ENCODE measurements at regions not wholly inside any gene's neighbourhood (a gene's known extent, or its start where the extent isn't known, plus 50 kb on each side); places are given as distances from the start of the nearest gene placed in this dataset.

GRCh38 chr6:87946669-87947068, 101.0 kb upstream of the SPACA1 start:
- TF ChIP-seq ZNF274 (IDR thresholded peaks at IDR 0.05; ENCODE audit: low read depth, low read length): no peak
- no peak overlapping the region for H3K4me3 ChIP-seq (ENCODE audit: low read length)

GRCh38 chr6:87945966-87946365, 101.7 kb upstream of the SPACA1 start:
- no peak overlapping the region for H3K4me3 ChIP-seq (ENCODE audit: low read length)
- TF ChIP-seq ZNF274 (IDR thresholded peaks at IDR 0.05; ENCODE audit: low read depth, low read length): no peak

- TF ChIP-seq ZNF274 (IDR thresholded peaks at IDR 0.05; ENCODE audit: low read depth, low read length): no peak
- no peak overlapping the region for H3K4me3 ChIP-seq (ENCODE audit: low read length)
Measured at GRCh38 chr6:87945181-87945580, 102.5 kb upstream of the SPACA1 start.

- no peak overlapping the region for H3K4me3 ChIP-seq (ENCODE audit: low read length)
- TF ChIP-seq ZNF274 (IDR thresholded peaks at IDR 0.05; ENCODE audit: low read depth, low read length): no peak
Measured at GRCh38 chr6:87944541-87944954, 103.1 kb upstream of the SPACA1 start.

- no peak overlapping the region for H3K4me3 ChIP-seq (ENCODE audit: low read length)
- TF ChIP-seq ZNF274 (IDR thresholded peaks at IDR 0.05; ENCODE audit: low read depth, low read length): no peak
Measured at GRCh38 chr6:87943191-87943590, 104.5 kb upstream of the SPACA1 start.

- no peak overlapping the region for H3K4me3 ChIP-seq (ENCODE audit: low read length)
- TF ChIP-seq ZNF274 (IDR thresholded peaks at IDR 0.05; ENCODE audit: low read depth, low read length): no peak
Measured at GRCh38 chr6:87941556-87942358, 105.9 kb upstream of the SPACA1 start.

- H3K4me3 ChIP-seq (ENCODE audit: low read length): no peak overlapping the region
- TF ChIP-seq ZNF274 (IDR thresholded peaks at IDR 0.05; ENCODE audit: low read depth, low read length): no peak
Measured at GRCh38 chr6:87939776-87940175, 107.9 kb upstream of the SPACA1 start.

- no peak for TF ChIP-seq ZNF274 (IDR thresholded peaks at IDR 0.05; ENCODE audit: low read depth, low read length)
- H3K4me3 ChIP-seq (ENCODE audit: low read length): no peak overlapping the region
Measured at GRCh38 chr6:87938287-87938686, 109.4 kb upstream of the SPACA1 start.

GRCh38 chr6:87936065-87936464, 111.6 kb upstream of the SPACA1 start:
- no peak overlapping the region for H3K4me3 ChIP-seq (ENCODE audit: low read length)
- TF ChIP-seq ZNF274 (IDR thresholded peaks at IDR 0.05; ENCODE audit: low read depth, low read length): no peak

- no peak for TF ChIP-seq ZNF274 (IDR thresholded peaks at IDR 0.05; ENCODE audit: low read depth, low read length)
- no peak overlapping the region for H3K4me3 ChIP-seq (ENCODE audit: low read length)
Measured at GRCh38 chr6:87935196-87935595, 112.4 kb upstream of the SPACA1 start.

- no peak overlapping the region for H3K4me3 ChIP-seq (ENCODE audit: low read length)
- TF ChIP-seq ZNF274 (IDR thresholded peaks at IDR 0.05; ENCODE audit: low read depth, low read length): no peak
Measured at GRCh38 chr6:87932361-87932760, 115.3 kb upstream of the SPACA1 start.

- no peak for TF ChIP-seq ZNF274 (IDR thresholded peaks at IDR 0.05; ENCODE audit: low read depth, low read length)
- no peak overlapping the region for H3K4me3 ChIP-seq (ENCODE audit: low read length)
Measured at GRCh38 chr6:87929843-87930288, 117.8 kb upstream of the SPACA1 start.

GRCh38 chr6:87926687-87927086, 121.0 kb upstream of the SPACA1 start:
- H3K4me3 ChIP-seq (ENCODE audit: low read length): no peak overlapping the region
- TF ChIP-seq ZNF274 (IDR thresholded peaks at IDR 0.05; ENCODE audit: low read depth, low read length): no peak

- H3K4me3 ChIP-seq (ENCODE audit: low read length): no peak overlapping the region
- no peak for TF ChIP-seq ZNF274 (IDR thresholded peaks at IDR 0.05; ENCODE audit: low read depth, low read length)
Measured at GRCh38 chr6:87926072-87926471, 121.6 kb upstream of the SPACA1 start.

- no peak for TF ChIP-seq ZNF274 (IDR thresholded peaks at IDR 0.05; ENCODE audit: low read depth, low read length)
- no peak overlapping the region; the same call in 1 of the 2 replicates for H3K4me3 ChIP-seq (ENCODE audit: low read length)
Measured at GRCh38 chr6:87925373-87926060, 122.1 kb upstream of the SPACA1 start.

All from GM08714 (cell line).